GM12878 (cell line): ENCODE measurements at regions not wholly inside any gene's neighbourhood (a gene's known extent, or its start where the extent isn't known, plus 50 kb on each side); places are given as distances from the start of the nearest gene placed in this dataset.

ENCODE experiments used
- ATAC-seq: fragments of 200-7000 bp; cut with Tn5 transposase; 3 replicates; pipeline ENCODE4 v1.9.1; 2020; ENCODE audit warnings: mild to moderate bottlenecking, moderate library complexity
- BruUV-seq: library from RNA; stranded (reverse); fragments of 400-500 nt; replicated peaks from 2 replicates; lab custom pipeline; 2021; lab: Mats Ljungman, UMichigan
- CTCF ChIA-PET: fragments of 300-600 bp; sonication (Branson Sonifier 250); formaldehyde crosslinking; extraction: SDS; loops from one replicate; lab custom pipeline; 2021; ENCODE audit warnings: inconsistent platforms; lab: Yijun Ruan, JAX
- POLR2A ChIA-PET: fragments of 350-600 bp; formaldehyde crosslinking; extraction: SDS; loops from one replicate; lab custom pipeline; 2021; ENCODE audit warnings: inconsistent platforms; lab: Charles Lee
- RAD21 ChIA-PET: fragments of 300-600 bp; sonication (Branson Sonifier 250); formaldehyde crosslinking; loops from one replicate; lab custom pipeline; 2023; ENCODE audit warnings: antibody characterized with exemption; ENCODE audit not compliant: unreplicated experiment; lab: Charles Lee
- SMC1A ChIA-PET: fragments of 300-600 bp; sonication (Branson Sonifier 250); formaldehyde crosslinking; loops from one replicate; lab custom pipeline; 2023; ENCODE audit not compliant: unreplicated experiment, uncharacterized antibody; lab: Charles Lee
- DNase-seq: peaks from one replicate; pipeline ENCODE4 v3.0.0-alpha.2; 2011; ENCODE audit warnings: low read depth, low spot score
- FAIRE-seq: peaks from 3 replicates; lab custom pipeline; 2011; peaks lifted over from hg19 to GRCh38; lab: Jason Lieb, UNC
- H2AFZ ChIP-seq: 2 replicates; pipeline ENCODE4 v1.6.0; 2011; ENCODE audit warnings: low read depth, low read length, control low read depth; ENCODE audit not compliant: control insufficient read depth
- H3K27ac ChIP-seq: 2 replicates; pipeline ENCODE4 v1.5.1; 2011; ENCODE audit warnings: control low read depth; ENCODE audit not compliant: control insufficient read depth, insufficient read depth
- H3K27me3 ChIP-seq, 2 experiments: replicated peaks in 1 of 2; 2 replicates each; pipeline versions ENCODE4 v1.6.0 to v1.6.1; 2011; ENCODE audit warnings: low read length in 1 of 2; ENCODE audit not compliant: control insufficient read depth in 2 of 2, insufficient read depth in 2 of 2
- H3K36me3 ChIP-seq, 2 experiments: 2 replicates each; pipeline ENCODE4 v1.5.1; 2011; ENCODE audit warnings: low read length in 1 of 2; ENCODE audit not compliant: control insufficient read depth in 2 of 2, insufficient read depth in 2 of 2
- H3K4me1 ChIP-seq: 2 replicates; pipeline ENCODE4 v1.6.1; 2011; ENCODE audit warnings: mild to moderate bottlenecking, low read length, moderate library complexity, mixed read lengths; ENCODE audit not compliant: control insufficient read depth, insufficient read depth
- H3K4me2 ChIP-seq: 2 replicates; pipeline ENCODE4 v1.6.0; 2011; ENCODE audit warnings: control low read depth; ENCODE audit not compliant: control insufficient read depth, insufficient read depth
- H3K4me3 ChIP-seq: fragments of 200-600 bp; sonication (generic); 2 replicates; pipeline ENCODE4 v1.5.1; 2016
- H3K79me2 ChIP-seq: 2 replicates; pipeline ENCODE4 v1.6.0; 2011; ENCODE audit warnings: low read length; ENCODE audit not compliant: control insufficient read depth, insufficient read depth
- H3K9ac ChIP-seq: 2 replicates; pipeline ENCODE4 v1.8.0; 2011; ENCODE audit warnings: low read length, control low read depth, mixed read lengths; ENCODE audit not compliant: control insufficient read depth, insufficient read depth
- H3K9me3 ChIP-seq: replicated peaks from 3 replicates; pipeline ENCODE4 v1.5.1; 2011; ENCODE audit warnings: mild to moderate bottlenecking, low read length; ENCODE audit not compliant: control insufficient read depth, insufficient read depth
- H4K20me1 ChIP-seq: 2 replicates; pipeline ENCODE4 v1.6.0; 2011; ENCODE audit not compliant: control insufficient read depth, insufficient read depth
- DPF2 ChIP-seq: fragments of 450-650 bp; IDR thresholded peaks from 2 replicates; pipeline ENCODE4 v1.6.1; 2017; ENCODE audit warnings: mild to moderate bottlenecking
- EZH2 ChIP-seq: IDR thresholded peaks from 2 replicates; pipeline ENCODE4 v1.6.1; 2012; ENCODE audit warnings: low read depth, mild to moderate bottlenecking, control low read depth, inconsistent platforms, low read length, borderline replicate concordance; ENCODE audit not compliant: control insufficient read depth
- GATAD2B ChIP-seq: fragments of 450-650 bp; conservative IDR thresholded peaks from 2 replicates; pipeline ENCODE4 v1.6.1; 2017; ENCODE audit warnings: low read depth, mild to moderate bottlenecking, moderate library complexity
- IKZF1 ChIP-seq: fragments of 450-650 bp; conservative IDR thresholded peaks from 2 replicates; pipeline ENCODE4 v1.6.1; 2017; ENCODE audit warnings: antibody characterized with exemption, mild to moderate bottlenecking
- MEF2A ChIP-seq: IDR thresholded peaks from 2 replicates; pipeline ENCODE4 v1.6.1; 2011; ENCODE audit warnings: low read depth, mild to moderate bottlenecking, low read length, moderate library complexity; ENCODE audit not compliant: insufficient read depth
- MEF2B ChIP-seq: fragments of 450-650 bp; IDR thresholded peaks from 2 replicates; pipeline ENCODE4 v1.6.1; 2018; ENCODE audit warnings: mild to moderate bottlenecking, moderate library complexity; ENCODE audit not compliant: partially characterized antibody, poor library complexity, severe bottlenecking
- MTA2 ChIP-seq: fragments of 450-650 bp; IDR thresholded peaks from 2 replicates; pipeline ENCODE4 v1.6.1; 2016; ENCODE audit warnings: low read depth, mild to moderate bottlenecking, moderate library complexity
- NFYB ChIP-seq: IDR thresholded peaks from 2 replicates; pipeline ENCODE4 v1.6.1; 2011; ENCODE audit warnings: low read depth, mild to moderate bottlenecking, low read length, improper control_type of control experiment, moderate library complexity; ENCODE audit not compliant: insufficient read depth
- NR2F1 ChIP-seq: fragments of 450-650 bp; conservative IDR thresholded peaks from 2 replicates; pipeline ENCODE4 v1.6.1; 2017; ENCODE audit warnings: mild to moderate bottlenecking
- PBX3 ChIP-seq: IDR thresholded peaks from 2 replicates; pipeline ENCODE4 v1.6.1; 2011; ENCODE audit warnings: mild to moderate bottlenecking, low read depth, low read length, moderate library complexity; ENCODE audit not compliant: insufficient replicate concordance
- RELA ChIP-seq: fragments of 450-650 bp; IDR thresholded peaks from 2 replicates; pipeline ENCODE4 v1.8.0; 2014; ENCODE audit warnings: borderline replicate concordance; ENCODE audit not compliant: partially characterized antibody
- RFX5 ChIP-seq: IDR thresholded peaks from 2 replicates; pipeline ENCODE4 v1.6.1; 2011; ENCODE audit warnings: low read depth, low read length, improper control_type of control experiment
- SIN3A ChIP-seq: IDR thresholded peaks from 2 replicates; pipeline ENCODE4 v1.6.1; 2012; ENCODE audit warnings: low read depth, low read length, improper control_type of control experiment
- SREBF1 ChIP-seq: IDR thresholded peaks from 2 replicates; pipeline ENCODE4 v1.6.1; 2012; ENCODE audit warnings: mild to moderate bottlenecking, low read length
- USF1 ChIP-seq: IDR thresholded peaks from 2 replicates; pipeline ENCODE4 v1.6.1; 2011; ENCODE audit warnings: borderline replicate concordance, low read depth, mild to moderate bottlenecking, moderate library complexity, mixed read lengths, low read length; ENCODE audit not compliant: insufficient read depth; ENCODE audit errors: extremely low read length
- USF2 ChIP-seq: IDR thresholded peaks from 2 replicates; pipeline ENCODE4 v1.6.1; 2011; ENCODE audit warnings: low read depth, low read length, improper control_type of control experiment, borderline replicate concordance
- ZBTB40 ChIP-seq: fragments of 450-650 bp; IDR thresholded peaks from 2 replicates; pipeline ENCODE4 v1.6.1; 2016; ENCODE audit warnings: mild to moderate bottlenecking, moderate library complexity, borderline replicate concordance
- WGBS: methylation state at CpG from one replicate; pipeline ENCODE4 v1.1.6; 2016; ENCODE audit warnings: low lambda C conversion rate; ENCODE audit not compliant: insufficient replicate concordance, insufficient coverage; ENCODE audit errors: missing lambda C conversion rate; 5-methylcytosine and 5-hydroxymethylcytosine counted together
- in situ Hi-C: fragments of 300-500 bp; cut with MboI; formaldehyde crosslinking; loops from 9 replicates; pipeline ENCODE4 v1.14.3; 2018; ENCODE audit warnings: mixed read lengths
- intact Hi-C: fragments of 100-400 bp; cut with micrococcal nuclease; formaldehyde crosslinking; loops from one replicate; pipeline ENCODE4 v1.14.2; 2022; ENCODE audit not compliant: unreplicated experiment
- TF ChIP-seq, protein P1 (sequence below): fragments of 450-650 bp; IDR thresholded peaks from 2 replicates; pipeline ENCODE4 v1.6.1; 2014; ENCODE audit warnings: mild to moderate bottlenecking

- TF ChIP-seq GATAD2B (no peak), PBX3 (no peak), NFYB (no peak), MEF2A (no peak), MEF2B (no peak), USF2 (no peak), DPF2 (no peak), EZH2 (no peak), SREBF1 (no peak), USF1 (no peak), SIN3A (no peak), RFX5 (no peak), IKZF1 (no peak), NR2F1 (no peak), RELA (no peak), MTA2 (no peak), ZBTB40 (no peak)
- TF ChIP-seq, protein P1, sequence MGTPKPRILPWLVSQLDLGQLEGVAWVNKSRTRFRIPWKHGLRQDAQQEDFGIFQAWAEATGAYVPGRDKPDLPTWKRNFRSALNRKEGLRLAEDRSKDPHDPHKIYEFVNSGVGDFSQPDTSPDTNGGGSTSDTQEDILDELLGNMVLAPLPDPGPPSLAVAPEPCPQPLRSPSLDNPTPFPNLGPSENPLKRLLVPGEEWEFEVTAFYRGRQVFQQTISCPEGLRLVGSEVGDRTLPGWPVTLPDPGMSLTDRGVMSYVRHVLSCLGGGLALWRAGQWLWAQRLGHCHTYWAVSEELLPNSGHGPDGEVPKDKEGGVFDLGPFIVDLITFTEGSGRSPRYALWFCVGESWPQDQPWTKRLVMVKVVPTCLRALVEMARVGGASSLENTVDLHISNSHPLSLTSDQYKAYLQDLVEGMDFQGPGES = no peak
- H3K27me3 ChIP-seq = no peaks in the 10 kb centered on the region
- no peak overlapping the region for H3K9ac ChIP-seq
- H3K9me3 ChIP-seq = no peaks in the 10 kb centered on the region
- no TSS peak for BruUV-seq
- H3K79me2 ChIP-seq = no peaks in the 10 kb centered on the region
- no peak for FAIRE-seq
- ChIA-PET POLR2A (no interaction called here), RAD21 (no interaction called here), SMC1A (no interaction called here), CTCF (no interaction called here)
- no peak for ATAC-seq
- no peak for DNase-seq
- H2AFZ ChIP-seq = no peak overlapping the region
- in situ Hi-C loops = no loop called here
- intact Hi-C loops = no loop called here
- H4K20me1 ChIP-seq = no peaks in the 10 kb centered on the region
- no peak overlapping the region for H3K4me3 ChIP-seq
- WGBS = 43% methylated on average over 4 of the region's 4 CpGs
- H3K4me2 ChIP-seq = no peak overlapping the region
- H3K4me1 ChIP-seq = no peaks in the 10 kb centered on the region
- H3K27ac ChIP-seq = no peak overlapping the region
- H3K36me3 ChIP-seq = no peaks in the 10 kb centered on the region
These were observed 285.8 kb downstream of the ISL1 start for GRCh38 chr5:51669095-51669494.
